AG09309 (cell line): ENCODE measurements at regions not wholly inside any gene's neighbourhood (a gene's known extent, or its start where the extent isn't known, plus 50 kb on each side); places are given as distances from the start of the nearest gene placed in this dataset.

ENCODE experiments used
- DNase-seq: peaks from one replicate; pipeline ENCODE4 v3.0.0-alpha.2; 2010; ENCODE audit warnings: low read depth
- H3K4me3 ChIP-seq: 2 replicates; pipeline ENCODE4 v1.5.1; 2011; ENCODE audit warnings: mild to moderate bottlenecking, low read depth, low read length, moderate library complexity; ENCODE audit not compliant: control insufficient read depth
- TF ChIP-seq, protein P1 (sequence below): IDR thresholded peaks from 2 replicates; pipeline ENCODE4 v1.5.1; 2011; ENCODE audit warnings: mild to moderate bottlenecking, low read depth, low read length, inconsistent platforms; ENCODE audit not compliant: insufficient read depth, control insufficient read depth; ENCODE audit errors: missing control alignments

DNA sequence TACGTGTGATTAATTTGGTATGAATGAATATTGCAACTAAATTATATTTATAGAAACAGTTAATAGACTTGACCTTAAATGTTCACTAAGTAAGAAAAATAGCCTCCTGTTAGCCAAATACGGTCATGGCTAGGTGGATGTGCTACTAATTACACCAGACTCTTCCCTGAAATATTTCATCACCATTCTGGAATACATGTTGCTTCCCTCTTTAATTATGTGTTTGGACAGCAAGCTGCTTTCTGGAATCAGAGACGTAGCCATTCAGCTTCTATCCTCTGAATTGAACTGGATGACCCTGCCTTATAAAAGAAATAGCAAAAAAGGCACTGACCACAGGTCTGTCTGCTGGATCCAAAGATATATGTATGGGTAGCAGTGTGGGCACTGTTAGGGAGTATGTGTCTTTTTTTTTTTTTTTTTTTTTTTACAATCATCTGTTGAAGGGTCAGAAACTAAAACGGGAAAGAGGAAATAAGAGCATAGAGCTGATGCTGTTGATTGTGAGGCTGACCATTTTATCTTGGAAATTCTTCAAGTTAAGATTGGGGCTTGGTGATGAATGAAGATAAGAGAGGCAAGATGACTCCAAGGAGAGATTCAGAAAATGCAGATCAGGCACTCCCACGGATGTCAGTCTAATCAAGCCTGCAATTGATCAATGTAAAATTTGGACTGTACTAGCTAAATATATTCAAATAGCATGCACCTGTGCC lies 283.2 kb upstream of the HSF2 start:
- TF ChIP-seq, protein P1, sequence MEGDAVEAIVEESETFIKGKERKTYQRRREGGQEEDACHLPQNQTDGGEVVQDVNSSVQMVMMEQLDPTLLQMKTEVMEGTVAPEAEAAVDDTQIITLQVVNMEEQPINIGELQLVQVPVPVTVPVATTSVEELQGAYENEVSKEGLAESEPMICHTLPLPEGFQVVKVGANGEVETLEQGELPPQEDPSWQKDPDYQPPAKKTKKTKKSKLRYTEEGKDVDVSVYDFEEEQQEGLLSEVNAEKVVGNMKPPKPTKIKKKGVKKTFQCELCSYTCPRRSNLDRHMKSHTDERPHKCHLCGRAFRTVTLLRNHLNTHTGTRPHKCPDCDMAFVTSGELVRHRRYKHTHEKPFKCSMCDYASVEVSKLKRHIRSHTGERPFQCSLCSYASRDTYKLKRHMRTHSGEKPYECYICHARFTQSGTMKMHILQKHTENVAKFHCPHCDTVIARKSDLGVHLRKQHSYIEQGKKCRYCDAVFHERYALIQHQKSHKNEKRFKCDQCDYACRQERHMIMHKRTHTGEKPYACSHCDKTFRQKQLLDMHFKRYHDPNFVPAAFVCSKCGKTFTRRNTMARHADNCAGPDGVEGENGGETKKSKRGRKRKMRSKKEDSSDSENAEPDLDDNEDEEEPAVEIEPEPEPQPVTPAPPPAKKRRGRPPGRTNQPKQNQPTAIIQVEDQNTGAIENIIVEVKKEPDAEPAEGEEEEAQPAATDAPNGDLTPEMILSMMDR: no peak
- DNase-seq: no peak
- H3K4me3 ChIP-seq: no peak overlapping the region

DNA sequence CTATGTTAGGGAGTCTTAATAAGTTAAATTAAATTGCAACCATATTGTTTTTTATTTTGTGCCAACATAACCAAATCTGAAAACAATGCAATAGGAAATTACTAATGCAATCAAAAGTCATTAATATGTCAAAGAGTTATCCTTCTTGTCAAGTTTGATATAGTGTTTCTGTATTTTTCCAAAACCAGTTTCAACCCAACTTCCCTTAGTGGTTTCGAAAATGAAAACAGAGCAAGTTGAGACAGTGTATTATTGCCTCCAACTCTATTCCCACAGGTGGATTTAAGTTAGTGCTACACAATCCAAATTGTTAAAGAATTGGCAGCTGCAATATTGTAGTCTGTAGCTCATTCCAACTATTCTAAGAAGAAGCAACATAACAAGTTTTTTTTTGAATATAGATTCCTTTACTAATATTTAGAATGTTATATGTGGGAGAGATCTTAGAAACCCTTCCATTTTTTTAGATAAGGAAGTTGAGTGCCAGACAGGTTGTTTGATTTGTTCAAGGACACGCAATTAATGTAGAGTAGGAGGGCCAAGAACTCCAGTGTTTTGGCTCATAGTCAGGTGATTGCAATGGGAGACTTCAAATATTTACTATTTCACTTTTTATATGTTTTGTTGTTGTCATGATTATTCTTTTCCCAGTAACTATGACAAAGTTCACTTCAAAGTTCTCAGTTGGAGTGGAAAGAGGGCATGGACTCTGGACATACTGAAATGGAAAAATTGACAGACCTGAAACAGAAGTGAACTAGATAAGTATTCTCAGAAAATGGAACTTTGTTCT lies 282.4 kb upstream of the HSF2 start:
- TF ChIP-seq, protein P1: no peak
- DNase-seq: no peak
- H3K4me3 ChIP-seq: no peak overlapping the region

DNA sequence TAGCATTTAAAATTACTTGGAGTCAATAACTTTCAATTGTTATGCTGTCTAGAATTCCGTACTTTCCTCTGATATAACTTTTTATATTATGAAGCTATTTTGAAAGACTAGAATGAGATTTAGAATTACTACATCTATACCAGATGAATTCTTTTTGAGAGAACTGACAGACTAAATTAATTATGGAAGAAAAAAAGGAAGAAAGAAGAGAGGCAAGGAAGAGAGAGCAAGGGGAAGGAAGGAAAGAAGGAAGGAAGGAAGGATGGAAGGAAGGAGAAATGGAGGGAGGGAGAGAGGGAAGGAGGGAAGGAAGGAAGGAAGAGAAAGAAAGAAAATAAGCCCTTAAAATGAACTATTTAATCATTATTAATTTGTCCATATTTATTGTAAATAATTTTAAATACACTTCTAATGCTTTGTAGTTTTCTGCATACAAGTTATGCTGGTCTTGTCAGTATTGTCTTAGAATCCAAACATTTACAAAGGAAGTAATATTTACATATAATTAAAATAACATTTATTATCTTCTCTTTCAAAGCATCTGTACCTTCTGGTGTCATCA lies 280.4 kb upstream of the HSF2 start:
- no peak overlapping the region for H3K4me3 ChIP-seq
- DNase-seq: no peak
- TF ChIP-seq, protein P1: no peak

DNA sequence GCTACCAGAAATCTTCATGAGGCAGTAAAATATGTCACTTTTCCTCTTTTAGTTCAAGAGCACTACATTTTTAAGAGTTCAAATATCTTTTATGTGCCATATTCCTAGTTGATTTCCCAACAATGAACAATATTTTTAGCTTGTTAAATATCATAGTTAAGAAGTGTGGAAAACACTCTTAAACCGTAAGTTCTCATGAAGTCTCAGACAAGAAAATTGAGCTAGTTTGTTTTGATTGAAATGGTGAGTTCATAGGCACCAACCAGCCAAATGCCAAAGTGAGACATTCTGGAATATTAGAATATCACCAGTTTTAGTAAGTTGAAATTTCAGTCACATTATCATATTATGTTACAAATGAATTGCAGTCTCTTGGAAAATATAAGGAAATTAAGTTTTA lies 277.2 kb upstream of the HSF2 start:
- no peak for DNase-seq
- TF ChIP-seq, protein P1: no peak

GRCh38 chr6:122122686-122123085 lies 276.8 kb upstream of the HSF2 start:
- DNase-seq: no peak
- TF ChIP-seq, protein P1: no peak
- H3K4me3 ChIP-seq: no peak overlapping the region

More for the DNA sequence above, 277.2 kb upstream of the HSF2 start:
- H3K4me3 ChIP-seq: no peak overlapping the region

DNA sequence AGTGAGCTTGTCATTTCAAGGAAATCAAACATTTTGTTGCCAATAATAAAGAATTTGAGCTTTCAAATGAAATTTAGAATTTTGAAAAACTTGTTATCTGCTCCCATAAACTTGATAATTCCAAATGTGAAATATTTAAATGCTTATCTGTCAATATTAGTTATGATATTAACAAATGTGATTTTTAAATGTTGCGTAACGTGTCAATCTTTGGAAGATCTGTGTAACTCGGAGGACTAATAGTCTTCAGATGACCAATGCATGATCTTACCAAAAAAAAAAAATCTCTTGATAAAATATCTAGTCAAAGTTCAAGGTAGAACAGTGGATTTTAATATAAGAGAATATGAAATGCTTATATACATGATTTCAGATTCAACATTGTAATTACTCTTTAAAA lies 274.5 kb upstream of the HSF2 start:
- TF ChIP-seq, protein P1: no peak
- no peak for DNase-seq
- no peak overlapping the region for H3K4me3 ChIP-seq
